ENCODE measurements at regions not wholly inside any gene's neighbourhood (a gene's known extent, or its start where the extent isn't known, plus 50 kb on each side); places are given as distances from the start of the nearest gene placed in this dataset.

DNA sequence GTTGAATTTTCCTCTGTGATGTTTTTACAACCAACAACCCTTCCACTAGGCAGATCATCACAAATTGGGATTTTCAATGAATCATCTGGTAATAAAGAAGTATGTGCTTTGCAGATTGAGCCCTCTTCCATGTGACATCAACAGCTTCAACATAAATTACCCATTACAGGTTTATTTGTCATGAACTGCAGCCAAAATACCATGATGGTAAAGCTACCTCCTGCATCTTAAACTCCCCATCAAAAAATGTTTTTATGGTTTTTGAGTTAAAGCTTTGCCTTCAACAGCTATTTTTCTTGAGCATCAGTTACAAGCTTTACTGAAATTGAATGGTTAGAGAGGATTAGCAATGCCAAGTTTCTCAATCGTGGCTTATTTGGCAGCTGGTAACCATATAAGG, 211.4 kb upstream of the TUSC1 start:
- TF ChIP-seq, protein P1, sequence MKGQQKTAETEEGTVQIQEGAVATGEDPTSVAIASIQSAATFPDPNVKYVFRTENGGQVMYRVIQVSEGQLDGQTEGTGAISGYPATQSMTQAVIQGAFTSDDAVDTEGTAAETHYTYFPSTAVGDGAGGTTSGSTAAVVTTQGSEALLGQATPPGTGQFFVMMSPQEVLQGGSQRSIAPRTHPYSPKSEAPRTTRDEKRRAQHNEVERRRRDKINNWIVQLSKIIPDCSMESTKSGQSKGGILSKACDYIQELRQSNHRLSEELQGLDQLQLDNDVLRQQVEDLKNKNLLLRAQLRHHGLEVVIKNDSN (IDR thresholded peaks at IDR 0.05), result no peak
- no peak for TF ChIP-seq TAF1 (IDR thresholded peaks at IDR 0.05; ENCODE audit: low read depth)

GRCh38 chr9:25876248-25876647, 198.0 kb upstream of the TUSC1 start:
- TF ChIP-seq RAD21 (IDR thresholded peaks at IDR 0.05; ENCODE audit: low read depth) (no peak), ZBTB7A (IDR thresholded peaks at IDR 0.05; ENCODE audit: low read depth) (no peak), NFIC (IDR thresholded peaks at IDR 0.05) (no peak), TEAD4 (IDR thresholded peaks at IDR 0.05) (no peak), FOXM1 (IDR thresholded peaks at IDR 0.05; ENCODE audit: borderline replicate concordance, low read depth) (no peak), EP300 (IDR thresholded peaks at IDR 0.05; ENCODE audit: borderline replicate concordance) (no peak), TAF1 (IDR thresholded peaks at IDR 0.05; ENCODE audit: low read depth) (no peak), TCF12 (IDR thresholded peaks at IDR 0.05; ENCODE audit: low read depth) (no peak), CREB1 (IDR thresholded peaks at IDR 0.05; ENCODE audit: low read depth) (no peak), EGR1 (IDR thresholded peaks at IDR 0.05) (no peak), YY1 (IDR thresholded peaks at IDR 0.05; ENCODE audit: low read depth) (no peak), CEBPB (IDR thresholded peaks at IDR 0.05) (no peak)
- TF ChIP-seq, protein P1 (IDR thresholded peaks at IDR 0.05), result no peak
- TF ChIP-seq, protein P2, sequence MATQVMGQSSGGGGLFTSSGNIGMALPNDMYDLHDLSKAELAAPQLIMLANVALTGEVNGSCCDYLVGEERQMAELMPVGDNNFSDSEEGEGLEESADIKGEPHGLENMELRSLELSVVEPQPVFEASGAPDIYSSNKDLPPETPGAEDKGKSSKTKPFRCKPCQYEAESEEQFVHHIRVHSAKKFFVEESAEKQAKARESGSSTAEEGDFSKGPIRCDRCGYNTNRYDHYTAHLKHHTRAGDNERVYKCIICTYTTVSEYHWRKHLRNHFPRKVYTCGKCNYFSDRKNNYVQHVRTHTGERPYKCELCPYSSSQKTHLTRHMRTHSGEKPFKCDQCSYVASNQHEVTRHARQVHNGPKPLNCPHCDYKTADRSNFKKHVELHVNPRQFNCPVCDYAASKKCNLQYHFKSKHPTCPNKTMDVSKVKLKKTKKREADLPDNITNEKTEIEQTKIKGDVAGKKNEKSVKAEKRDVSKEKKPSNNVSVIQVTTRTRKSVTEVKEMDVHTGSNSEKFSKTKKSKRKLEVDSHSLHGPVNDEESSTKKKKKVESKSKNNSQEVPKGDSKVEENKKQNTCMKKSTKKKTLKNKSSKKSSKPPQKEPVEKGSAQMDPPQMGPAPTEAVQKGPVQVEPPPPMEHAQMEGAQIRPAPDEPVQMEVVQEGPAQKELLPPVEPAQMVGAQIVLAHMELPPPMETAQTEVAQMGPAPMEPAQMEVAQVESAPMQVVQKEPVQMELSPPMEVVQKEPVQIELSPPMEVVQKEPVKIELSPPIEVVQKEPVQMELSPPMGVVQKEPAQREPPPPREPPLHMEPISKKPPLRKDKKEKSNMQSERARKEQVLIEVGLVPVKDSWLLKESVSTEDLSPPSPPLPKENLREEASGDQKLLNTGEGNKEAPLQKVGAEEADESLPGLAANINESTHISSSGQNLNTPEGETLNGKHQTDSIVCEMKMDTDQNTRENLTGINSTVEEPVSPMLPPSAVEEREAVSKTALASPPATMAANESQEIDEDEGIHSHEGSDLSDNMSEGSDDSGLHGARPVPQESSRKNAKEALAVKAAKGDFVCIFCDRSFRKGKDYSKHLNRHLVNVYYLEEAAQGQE (IDR thresholded peaks at IDR 0.05; ENCODE audit: low read depth), result no peak
- TF ChIP-seq, protein P3, sequence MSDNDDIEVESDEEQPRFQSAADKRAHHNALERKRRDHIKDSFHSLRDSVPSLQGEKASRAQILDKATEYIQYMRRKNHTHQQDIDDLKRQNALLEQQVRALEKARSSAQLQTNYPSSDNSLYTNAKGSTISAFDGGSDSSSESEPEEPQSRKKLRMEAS (IDR thresholded peaks at IDR 0.05), result no peak

DNA sequence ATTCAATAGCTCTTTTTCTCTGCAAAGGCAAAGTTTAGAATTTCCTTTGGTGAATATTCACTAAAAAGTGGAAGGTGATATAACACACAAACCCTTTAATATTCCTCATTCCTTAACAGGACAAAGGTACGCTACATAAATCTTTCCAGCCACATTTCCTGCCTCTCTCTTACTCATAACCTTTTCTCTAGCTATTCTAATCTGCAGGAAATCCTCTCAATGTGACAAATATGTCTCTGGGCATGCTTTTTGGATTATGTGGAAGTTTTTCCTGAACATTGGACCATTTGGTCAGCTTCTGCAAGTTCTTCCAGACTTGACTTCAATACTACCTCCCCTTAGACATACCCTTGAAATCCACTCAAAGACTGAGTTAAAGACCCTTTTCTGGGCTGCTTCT, 186.3 kb upstream of the TUSC1 start:
- no peak for TF ChIP-seq TAF1 (IDR thresholded peaks at IDR 0.05; ENCODE audit: low read depth)
- no peak for TF ChIP-seq TCF12 (IDR thresholded peaks at IDR 0.05; ENCODE audit: low read depth)
- no peak for TF ChIP-seq FOXM1 (IDR thresholded peaks at IDR 0.05; ENCODE audit: borderline replicate concordance, low read depth)
- no peak for TF ChIP-seq CEBPB (IDR thresholded peaks at IDR 0.05)
- no peak for TF ChIP-seq EGR1 (IDR thresholded peaks at IDR 0.05)
- TF ChIP-seq YY1 (IDR thresholded peaks at IDR 0.05; ENCODE audit: low read depth), result no peak
- TF ChIP-seq TEAD4 (IDR thresholded peaks at IDR 0.05), result no peak
- TF ChIP-seq EP300 (IDR thresholded peaks at IDR 0.05; ENCODE audit: borderline replicate concordance), result no peak
- TF ChIP-seq, protein P1 (IDR thresholded peaks at IDR 0.05), result no peak
- no peak for TF ChIP-seq CREB1 (IDR thresholded peaks at IDR 0.05; ENCODE audit: low read depth)
- TF ChIP-seq, protein P2 (IDR thresholded peaks at IDR 0.05; ENCODE audit: low read depth), result no peak
- no peak for TF ChIP-seq RAD21 (IDR thresholded peaks at IDR 0.05; ENCODE audit: low read depth)
- TF ChIP-seq, protein P3 (IDR thresholded peaks at IDR 0.05), result no peak

DNA sequence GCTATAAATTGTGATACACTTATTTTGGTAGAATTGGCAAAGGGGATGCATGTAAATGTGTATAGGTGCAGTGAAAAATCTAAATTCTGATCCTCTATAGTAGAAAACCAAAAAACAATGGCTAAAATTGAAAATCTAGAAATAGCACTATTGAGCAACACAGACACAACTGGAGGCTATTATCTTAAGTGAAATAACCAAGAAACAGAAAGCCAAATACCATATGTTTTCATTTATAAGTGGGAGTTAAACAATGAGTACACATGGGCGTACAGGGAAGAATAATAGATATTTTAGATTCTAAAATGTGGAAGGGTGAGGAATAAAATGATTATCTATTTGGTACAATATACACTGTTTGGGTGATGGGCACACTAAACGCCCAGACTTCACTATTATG, 183.2 kb upstream of the TUSC1 start:
- no peak for TF ChIP-seq CEBPB (IDR thresholded peaks at IDR 0.05)
- TF ChIP-seq NFIC (IDR thresholded peaks at IDR 0.05), result no peak
- TF ChIP-seq, protein P3 (IDR thresholded peaks at IDR 0.05), result no peak
- TF ChIP-seq FOXM1 (IDR thresholded peaks at IDR 0.05; ENCODE audit: borderline replicate concordance, low read depth), result no peak
- no peak for TF ChIP-seq EGR1 (IDR thresholded peaks at IDR 0.05)
- no peak for TF ChIP-seq TCF12 (IDR thresholded peaks at IDR 0.05; ENCODE audit: low read depth)
- TF ChIP-seq, protein P1 (IDR thresholded peaks at IDR 0.05), result no peak
- TF ChIP-seq RAD21 (IDR thresholded peaks at IDR 0.05; ENCODE audit: low read depth), result no peak
- no peak for TF ChIP-seq EP300 (IDR thresholded peaks at IDR 0.05; ENCODE audit: borderline replicate concordance)
- TF ChIP-seq TAF1 (IDR thresholded peaks at IDR 0.05; ENCODE audit: low read depth), result no peak
- no peak for TF ChIP-seq CREB1 (IDR thresholded peaks at IDR 0.05; ENCODE audit: low read depth)
- TF ChIP-seq ZBTB7A (IDR thresholded peaks at IDR 0.05; ENCODE audit: low read depth), result no peak
- TF ChIP-seq, protein P2 (IDR thresholded peaks at IDR 0.05; ENCODE audit: low read depth), result no peak

All from Ishikawa (cell line).